Mesenchymal stem cell (in vitro differentiated cells and primary cell): ENCODE measurements at regions not wholly inside any gene's neighbourhood (a gene's known extent, or its start where the extent isn't known, plus 50 kb on each side); places are given as distances from the start of the nearest gene placed in this dataset.

ENCODE experiments used
- DNase-seq: peaks from one replicate; pipeline ENCODE4 v3.0.0-alpha.2; 2013
- H2AFZ ChIP-seq: one replicate; pipeline ENCODE4 v1.6.1; 2013; ENCODE audit warnings: low read depth, mild to moderate bottlenecking, control low read depth, inconsistent platforms, low read length, moderate library complexity
- H2AK5ac ChIP-seq: 2 replicates; pipeline ENCODE4 v1.6.1; 2013; ENCODE audit warnings: low read length, moderate library complexity, mild to moderate bottlenecking, inconsistent platforms; ENCODE audit not compliant: severe bottlenecking
- H2BK120ac ChIP-seq: one replicate; pipeline ENCODE4 v1.6.1; 2013; ENCODE audit warnings: low read depth, mild to moderate bottlenecking, inconsistent platforms, low read length, moderate library complexity
- H2BK12ac ChIP-seq, 2 experiments: one replicate each; pipeline ENCODE4 v1.6.1; 2013; ENCODE audit warnings: inconsistent platforms in 2 of 2, low read length in 2 of 2, mild to moderate bottlenecking in 2 of 2, moderate library complexity in 2 of 2, control low read depth in 1 of 2
- H2BK15ac ChIP-seq: one replicate; pipeline ENCODE4 v1.6.1; 2013; ENCODE audit warnings: mild to moderate bottlenecking, low read depth, inconsistent platforms; ENCODE audit not compliant: poor library complexity, severe bottlenecking
- H2BK5ac ChIP-seq: 2 replicates; pipeline ENCODE4 v1.6.1; 2013; ENCODE audit warnings: low read depth, mild to moderate bottlenecking, low read length, control low read depth, inconsistent platforms; ENCODE audit not compliant: poor library complexity, severe bottlenecking
- H3K14ac ChIP-seq, 2 experiments: one replicate each; pipeline ENCODE4 v1.6.1; 2013; ENCODE audit warnings: inconsistent platforms in 2 of 2, low read length in 2 of 2, control low read depth in 1 of 2, mild to moderate bottlenecking in 1 of 2, moderate library complexity in 1 of 2
- H3K18ac ChIP-seq, 2 experiments: one replicate each; pipeline ENCODE4 v1.6.1; 2013; ENCODE audit warnings: inconsistent platforms in 2 of 2, low read length in 2 of 2, control low read depth in 1 of 2, low read depth in 1 of 2, mild to moderate bottlenecking in 1 of 2
- H3K23ac ChIP-seq, 2 experiments: one replicate each; pipeline ENCODE4 v1.6.1; 2013; ENCODE audit warnings: inconsistent platforms in 2 of 2, low read length in 2 of 2, mild to moderate bottlenecking in 2 of 2, moderate library complexity in 2 of 2, control low read depth in 1 of 2
- H3K27ac ChIP-seq: 2 replicates; pipeline ENCODE4 v1.5.1; 2013; ENCODE audit warnings: mild to moderate bottlenecking, moderate library complexity, low read length, control low read depth, inconsistent platforms; ENCODE audit not compliant: poor library complexity, severe bottlenecking
- H3K27me3 ChIP-seq, 2 experiments: 2 replicates each; pipeline versions ENCODE4 v1.6.1 to v1.7.0; 2013; ENCODE audit warnings: low read length in 2 of 2, mild to moderate bottlenecking in 2 of 2, moderate library complexity in 2 of 2, control low read depth in 1 of 2, inconsistent platforms in 1 of 2; ENCODE audit not compliant: control insufficient read depth in 1 of 2, insufficient read depth in 1 of 2
- H3K36me3 ChIP-seq, 2 experiments: 2 replicates each; pipeline versions ENCODE4 v1.6.1 to v1.7.0; 2013; ENCODE audit warnings: low read length in 2 of 2, control low read depth in 1 of 2, inconsistent platforms in 1 of 2, low read depth in 1 of 2, mild to moderate bottlenecking in 1 of 2; ENCODE audit not compliant: insufficient read depth in 2 of 2, control insufficient read depth in 1 of 2
- H3K4ac ChIP-seq, 2 experiments: one replicate each; pipeline ENCODE4 v1.6.1; 2013; ENCODE audit warnings: inconsistent platforms in 2 of 2, low read length in 2 of 2, mild to moderate bottlenecking in 2 of 2, moderate library complexity in 2 of 2, control low read depth in 1 of 2, low read depth in 1 of 2
- H3K4me1 ChIP-seq: 2 replicates; pipeline ENCODE4 v1.6.1; 2013; ENCODE audit warnings: low read depth, low read length, control low read depth; ENCODE audit not compliant: control insufficient read depth, insufficient read depth
- H3K4me2 ChIP-seq: 2 replicates; pipeline ENCODE4 v1.6.1; 2013; ENCODE audit warnings: low read length, mild to moderate bottlenecking, inconsistent platforms; ENCODE audit not compliant: poor library complexity, severe bottlenecking
- H3K4me3 ChIP-seq, 2 experiments: 2 replicates each; pipeline versions ENCODE4 v1.5.1 to v1.7.0; 2013; ENCODE audit warnings: low read length in 2 of 2, mild to moderate bottlenecking in 2 of 2, control low read depth in 1 of 2, low read depth in 1 of 2; ENCODE audit not compliant: insufficient read depth in 1 of 2
- H3K79me1 ChIP-seq: replicated peaks from 2 replicates; pipeline ENCODE4 v1.6.1; 2013; ENCODE audit warnings: mild to moderate bottlenecking, control low read depth, low read length, inconsistent platforms; ENCODE audit not compliant: poor library complexity, severe bottlenecking
- H3K9ac ChIP-seq: 2 replicates; pipeline ENCODE4 v1.7.0; 2013; ENCODE audit warnings: mild to moderate bottlenecking, low read length, moderate library complexity
- H3K9me3 ChIP-seq: 2 replicates; pipeline ENCODE4 v1.7.0; 2013; ENCODE audit warnings: mild to moderate bottlenecking, low read length; ENCODE audit not compliant: control insufficient read depth
- H4K8ac ChIP-seq: one replicate; pipeline ENCODE4 v1.6.1; 2013; ENCODE audit warnings: inconsistent platforms, mild to moderate bottlenecking, low read length, moderate library complexity
- H4K91ac ChIP-seq: one replicate; pipeline ENCODE4 v1.6.1; 2013; ENCODE audit warnings: mild to moderate bottlenecking, low read length, inconsistent platforms
- WGBS: methylation state at CpG from one replicate; pipeline ENCODE4 v1.1.7; 2013; ENCODE audit warnings: mixed read lengths; 5-methylcytosine and 5-hydroxymethylcytosine counted together

DNA sequence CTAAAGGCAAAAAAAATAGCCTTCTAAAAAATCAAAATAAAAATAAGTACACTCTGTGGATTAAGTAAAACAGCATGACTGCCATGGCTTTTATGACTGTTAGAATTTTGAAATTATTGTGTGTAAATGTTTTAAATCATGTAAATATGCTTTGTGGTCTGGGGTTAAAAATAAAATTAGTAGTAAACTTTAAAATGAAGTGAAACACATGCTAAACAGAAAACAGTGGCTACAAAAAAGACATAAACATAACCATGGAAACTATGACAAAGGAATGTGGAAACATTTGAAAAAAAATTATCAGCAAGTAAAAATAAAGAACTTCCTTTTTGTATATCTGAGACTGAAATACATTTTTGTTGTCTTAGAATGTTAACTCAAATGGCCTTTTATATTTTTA, 134.5 kb upstream of the SPEF2 start:
- Histone ChIP-seq H3K23ac (no peak overlapping the region), H2BK12ac (no peak overlapping the region), H2BK15ac (no peak overlapping the region), H4K8ac (no peak overlapping the region), H4K91ac (no peak overlapping the region), H3K4me2 (no peak overlapping the region), H3K4me3 (no peak overlapping the region), H2BK120ac (no peak overlapping the region), H3K79me1 (no peaks in the 10 kb centered on the region), H3K27ac (no peak overlapping the region), H3K4ac (no peak overlapping the region), H3K18ac (no peak overlapping the region), H3K36me3 (no peaks in the 10 kb centered on the region), H3K14ac (no peak overlapping the region), H3K27me3 (no peaks in the 10 kb centered on the region), H2BK5ac (no peak overlapping the region), H2AK5ac (no peak overlapping the region), H3K9ac (no peak overlapping the region), H3K9me3 (no peaks in the 10 kb centered on the region), H2AFZ (no peak overlapping the region), H3K4me1 (no peaks in the 10 kb centered on the region)
- DNase-seq: peak; percentile 44

DNA sequence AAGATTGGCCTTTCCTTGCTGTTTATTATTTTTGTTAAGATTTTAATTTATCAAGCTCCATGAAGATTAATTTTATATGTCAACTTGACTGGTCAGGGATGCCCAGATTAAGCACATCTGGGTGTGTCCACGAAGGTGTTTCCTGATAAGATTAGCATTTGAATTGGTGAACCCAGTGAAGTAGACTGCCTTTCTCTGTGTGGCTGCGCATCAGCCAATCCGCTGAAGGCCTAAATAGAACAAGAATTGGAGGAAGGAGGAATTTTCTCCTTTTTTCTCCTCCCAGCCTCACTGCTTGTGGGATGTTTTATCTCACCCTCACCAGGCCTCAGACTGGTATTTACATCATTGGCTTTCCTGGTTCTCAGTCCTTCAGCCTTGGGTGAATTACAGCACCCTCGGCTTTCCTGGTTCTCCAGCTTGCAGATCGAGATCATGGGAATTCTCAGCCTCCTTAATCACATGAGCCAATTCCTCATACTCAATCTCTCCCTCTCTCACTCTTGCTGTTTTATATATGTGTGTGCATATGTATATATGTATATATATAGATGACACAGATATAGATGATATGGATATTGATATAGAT, 135.4 kb upstream of the SPEF2 start:
- Histone ChIP-seq H3K4me3 (no peak overlapping the region), H3K4me1 (no peaks in the 10 kb centered on the region), H2BK120ac (no peak overlapping the region), H2BK12ac (no peak overlapping the region), H3K9ac (no peak overlapping the region), H3K4me2 (no peak overlapping the region), H3K4ac (no peak overlapping the region), H3K14ac (no peak overlapping the region), H3K27ac (no peak overlapping the region), H2AFZ (no peak overlapping the region), H2BK15ac (no peak overlapping the region), H3K36me3 (no peaks in the 10 kb centered on the region), H2AK5ac (no peak overlapping the region), H3K79me1 (no peaks in the 10 kb centered on the region), H3K18ac (no peak overlapping the region), H3K9me3 (no peaks in the 10 kb centered on the region), H2BK5ac (no peak overlapping the region), H4K91ac (no peak overlapping the region), H3K23ac (no peak overlapping the region), H4K8ac (no peak overlapping the region), H3K27me3 (no peaks in the 10 kb centered on the region)
- DNase-seq: no peak
- 64% methylated on average over 4 of the region's 5 CpGs for WGBS

GRCh38 chr5:35478856-35479682, 138.6 kb upstream of the SPEF2 start:
- peak overlapping the region; percentile 77 for H4K8ac ChIP-seq
- H2BK15ac ChIP-seq: no peak overlapping the region
- peak overlapping the region in 1 of 2 experiments; percentile 34 for H3K18ac ChIP-seq
- no peak overlapping the region for H3K4ac ChIP-seq
- H3K79me1 ChIP-seq: no peaks in the 10 kb centered on the region
- no peaks in the 10 kb centered on the region for H3K27me3 ChIP-seq
- H3K9ac ChIP-seq: peak overlapping the region; percentile 93
- H3K4me2 ChIP-seq: peak overlapping the region; percentile 70
- H3K9me3 ChIP-seq: no peaks in the 10 kb centered on the region
- H3K14ac ChIP-seq: no peak overlapping the region
- H2BK5ac ChIP-seq: no peak overlapping the region
- H4K91ac ChIP-seq: no peak overlapping the region
- no peaks in the 10 kb centered on the region for H3K36me3 ChIP-seq
- H2BK12ac ChIP-seq: no peak overlapping the region
- peak; percentile 62 for DNase-seq
- H2AK5ac ChIP-seq: no peak overlapping the region
- no peak overlapping the region for H2AFZ ChIP-seq
- no peak overlapping the region for H3K23ac ChIP-seq
- H3K27ac ChIP-seq: peak overlapping the region; percentile 85
- H3K4me1 ChIP-seq: no peaks in the 10 kb centered on the region
- peak overlapping the region; percentile 73 for H2BK120ac ChIP-seq
- H3K4me3 ChIP-seq: peak overlapping the region in 1 of 2 experiments; percentile 78
- WGBS: 86% methylated on average over 3 of the region's 5 CpGs

DNA sequence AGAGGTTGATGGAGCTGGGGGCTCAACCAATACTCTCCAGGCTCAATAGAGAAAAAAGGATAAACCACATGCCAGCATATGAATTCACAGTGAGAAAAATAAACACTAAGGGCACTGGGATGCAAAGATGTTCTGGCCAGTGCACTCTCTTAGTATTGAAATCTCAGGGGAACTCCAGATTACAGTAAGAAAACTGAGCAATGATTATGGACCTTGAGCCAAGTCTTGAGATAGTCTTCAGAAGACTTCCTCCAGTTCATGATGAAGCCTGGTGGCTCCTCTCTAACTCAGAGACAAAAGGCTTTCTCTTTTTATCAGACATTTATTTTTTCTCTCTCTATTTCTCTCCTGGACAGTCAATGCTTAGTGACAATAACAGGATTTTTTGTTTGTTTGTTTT, 139.8 kb upstream of the SPEF2 start:
- no peak overlapping the region for H3K14ac ChIP-seq
- no peak overlapping the region for H3K9ac ChIP-seq
- no peak overlapping the region for H2AK5ac ChIP-seq
- no peak overlapping the region for H2BK5ac ChIP-seq
- no peak overlapping the region for H3K27ac ChIP-seq
- no peak for DNase-seq
- no peak overlapping the region for H2BK12ac ChIP-seq
- H3K23ac ChIP-seq: no peak overlapping the region
- no peak overlapping the region for H2AFZ ChIP-seq
- H3K36me3 ChIP-seq: no peaks in the 10 kb centered on the region
- no peak overlapping the region for H3K18ac ChIP-seq
- H4K91ac ChIP-seq: no peak overlapping the region
- no peak overlapping the region for H3K4me3 ChIP-seq
- no peaks in the 10 kb centered on the region for H3K9me3 ChIP-seq
- H3K79me1 ChIP-seq: no peaks in the 10 kb centered on the region
- no peak overlapping the region for H4K8ac ChIP-seq
- no peak overlapping the region for H3K4me2 ChIP-seq
- H3K27me3 ChIP-seq: no peaks in the 10 kb centered on the region
- no peaks in the 10 kb centered on the region for H3K4me1 ChIP-seq
- no peak overlapping the region for H2BK15ac ChIP-seq
- H2BK120ac ChIP-seq: no peak overlapping the region
- no peak overlapping the region for H3K4ac ChIP-seq
